ENCODE measurements at regions not wholly inside any gene's neighbourhood (a gene's known extent, or its start where the extent isn't known, plus 50 kb on each side); places are given as distances from the start of the nearest gene placed in this dataset.
"Not testable (repeated sequence)": the region's sequence is repeated elsewhere in the genome, so short reads cannot be mapped to it uniquely, and the experiment has no call there.

GRCh38 chr1:24268555-24268954, 50.6 kb upstream of the GRHL3 start:
- H3K4me1 Mint-ChIP-seq (ENCODE audit: low read depth in 2 of 2); DNase-seq (ENCODE audit: low spot score); H3K4me3 Mint-ChIP-seq; ATAC-seq; H3K9me3 Mint-ChIP-seq; H3K27ac Mint-ChIP-seq: not testable (repeated sequence)
- Mint-ChIP-seq H3K36me3 (peaks cover 19% of the 10 kb centered on the region), H3K27me3 (peaks cover 46 to 50% of the 10 kb centered on the region in 2 donors)

- peak; percentile 1 for DNase-seq (ENCODE audit: low spot score)
- Mint-ChIP-seq H3K27me3 (peaks cover 31 to 39% of the 10 kb centered on the region in 2 donors), H3K4me1 (ENCODE audit: low read depth in 2 of 2) (no peaks in the 10 kb centered on the region), H3K36me3 (peaks cover 13% of the 10 kb centered on the region), H3K9me3 (no peaks in the 10 kb centered on the region), H3K27ac (no peak overlapping the region), H3K4me3 (no peak overlapping the region)
- no peak for ATAC-seq
These were observed 52.2 kb upstream of the GRHL3 start for GRCh38 chr1:24266998-24267397.

GRCh38 chr1:24266398-24266941, 52.7 kb upstream of the GRHL3 start:
- Mint-ChIP-seq H3K27ac (no peak overlapping the region), H3K4me1 (ENCODE audit: low read depth in 2 of 2) (no peaks in the 10 kb centered on the region), H3K36me3 (peaks cover 9% of the 10 kb centered on the region), H3K27me3 (peaks cover 28 to 34% of the 10 kb centered on the region in 2 donors), H3K4me3 (no peak overlapping the region), H3K9me3 (no peaks in the 10 kb centered on the region)
- DNase-seq (ENCODE audit: low spot score), result no peak
- ATAC-seq, result no peak

GRCh38 chr1:24263746-24264145, 55.4 kb upstream of the GRHL3 start:
- no peaks in the 10 kb centered on the region for H3K4me1 Mint-ChIP-seq (ENCODE audit: low read depth in 2 of 2)
- H3K27ac Mint-ChIP-seq, result no peak overlapping the region
- no peaks in the 10 kb centered on the region for H3K9me3 Mint-ChIP-seq
- H3K36me3 Mint-ChIP-seq, result no peaks in the 10 kb centered on the region
- H3K4me3 Mint-ChIP-seq, result no peak overlapping the region
- ATAC-seq, result no peak
- no peak for DNase-seq (ENCODE audit: low spot score)
- H3K27me3 Mint-ChIP-seq, result peaks cover 14 to 23% of the 10 kb centered on the region in 2 donors

GRCh38 chr1:24263211-24263610, 55.9 kb upstream of the GRHL3 start:
- ATAC-seq (no peak), DNase-seq (ENCODE audit: low spot score) (no peak)
- peaks cover 14 to 21% of the 10 kb centered on the region in 2 donors for H3K27me3 Mint-ChIP-seq
- no peaks in the 10 kb centered on the region for H3K36me3 Mint-ChIP-seq
- H3K9me3 Mint-ChIP-seq, result no peaks in the 10 kb centered on the region
- no peak overlapping the region for H3K27ac Mint-ChIP-seq
- H3K4me3 Mint-ChIP-seq, result no peak overlapping the region
- H3K4me1 Mint-ChIP-seq (ENCODE audit: low read depth in 2 of 2), result no peaks in the 10 kb centered on the region

DNA sequence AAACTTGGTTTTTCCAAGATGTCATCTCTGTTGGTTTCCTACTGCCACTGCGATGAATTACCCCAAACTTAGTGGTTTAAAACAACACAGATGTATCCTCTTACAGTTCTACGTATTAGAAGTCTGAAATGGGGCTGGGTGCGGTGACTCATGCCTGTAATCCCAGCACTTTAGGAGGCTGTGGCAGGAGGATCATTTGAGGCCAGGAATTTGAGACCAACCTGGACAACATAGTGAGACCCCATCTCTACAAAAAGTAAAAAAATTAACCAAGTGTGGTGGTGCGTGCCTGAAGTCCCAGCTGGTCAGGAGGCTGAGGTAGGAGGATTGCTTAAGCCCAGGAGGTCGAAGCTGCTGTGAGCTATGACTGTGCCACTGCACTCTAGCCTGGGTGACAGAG, 57.2 kb upstream of the GRHL3 start:
- Mint-ChIP-seq H3K36me3 (no peaks in the 10 kb centered on the region), H3K4me1 (ENCODE audit: low read depth in 2 of 2) (no peaks in the 10 kb centered on the region), H3K27me3 (peaks cover 14 to 21% of the 10 kb centered on the region in 2 donors), H3K9me3 (no peaks in the 10 kb centered on the region), H3K27ac (no peak overlapping the region), H3K4me3 (no peak overlapping the region)
- ATAC-seq (no peak), DNase-seq (ENCODE audit: low spot score) (no peak)

- no peaks in the 10 kb centered on the region for H3K36me3 Mint-ChIP-seq
- H3K27me3 Mint-ChIP-seq, result peaks cover 7% of the 10 kb centered on the region in 2 donors
- no peak for ATAC-seq
- H3K27ac Mint-ChIP-seq, result no peak overlapping the region
- no peak overlapping the region for H3K4me3 Mint-ChIP-seq
- DNase-seq (ENCODE audit: low spot score), result no peak
- H3K4me1 Mint-ChIP-seq (ENCODE audit: low read depth in 2 of 2), result no peaks in the 10 kb centered on the region
- no peaks in the 10 kb centered on the region for H3K9me3 Mint-ChIP-seq
These were observed 60.3 kb upstream of the GRHL3 start for GRCh38 chr1:24258735-24259424.

- H3K27ac Mint-ChIP-seq, result no peak overlapping the region
- H3K36me3 Mint-ChIP-seq, result no peaks in the 10 kb centered on the region
These were observed 61.8 kb upstream of the GRHL3 start for GRCh38 chr1:24257373-24257772.

DNA sequence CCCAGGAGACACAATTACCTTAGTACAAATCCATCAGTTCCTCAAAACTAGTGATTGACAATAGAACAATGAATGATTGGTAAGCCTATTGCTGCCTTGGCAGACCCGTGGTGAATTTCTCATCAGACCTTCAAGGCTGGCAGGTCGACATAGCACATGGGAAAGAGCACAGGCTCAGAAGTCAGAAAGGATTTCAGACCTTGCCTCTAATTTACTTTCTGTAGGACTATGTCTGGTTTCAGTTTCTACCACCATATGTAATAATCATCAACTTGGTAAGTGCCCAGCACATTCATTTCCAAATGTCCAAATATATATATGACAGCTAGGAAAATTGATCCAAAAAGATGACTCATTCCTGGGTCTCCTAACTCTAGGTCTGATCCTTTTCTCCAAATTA, 62.5 kb upstream of the GRHL3 start:
- DNase-seq (ENCODE audit: low spot score) (no peak), ATAC-seq (no peak)
- no peak overlapping the region for H3K27ac Mint-ChIP-seq
- H3K27me3 Mint-ChIP-seq, result peaks cover 4 to 7% of the 10 kb centered on the region in 2 donors
- H3K9me3 Mint-ChIP-seq, result no peaks in the 10 kb centered on the region
- no peak overlapping the region for H3K4me3 Mint-ChIP-seq
- H3K36me3 Mint-ChIP-seq, result no peaks in the 10 kb centered on the region
- H3K4me1 Mint-ChIP-seq (ENCODE audit: low read depth in 2 of 2), result no peaks in the 10 kb centered on the region

More at GRCh38 chr1:24257373-24257772, 61.8 kb upstream of the GRHL3 start:
- H3K27me3 Mint-ChIP-seq, result peaks cover 5 to 7% of the 10 kb centered on the region in 2 donors
- H3K4me3 Mint-ChIP-seq, result no peak overlapping the region
- H3K9me3 Mint-ChIP-seq, result no peaks in the 10 kb centered on the region
- DNase-seq (ENCODE audit: low spot score) (no peak), ATAC-seq (no peak)
- H3K4me1 Mint-ChIP-seq (ENCODE audit: low read depth in 2 of 2), result no peaks in the 10 kb centered on the region

GRCh38 chr1:24255226-24255625, 63.9 kb upstream of the GRHL3 start:
- no peaks in the 10 kb centered on the region for H3K4me1 Mint-ChIP-seq (ENCODE audit: low read depth in 2 of 2)
- no peaks in the 10 kb centered on the region for H3K36me3 Mint-ChIP-seq
- no peak for ATAC-seq

DNA sequence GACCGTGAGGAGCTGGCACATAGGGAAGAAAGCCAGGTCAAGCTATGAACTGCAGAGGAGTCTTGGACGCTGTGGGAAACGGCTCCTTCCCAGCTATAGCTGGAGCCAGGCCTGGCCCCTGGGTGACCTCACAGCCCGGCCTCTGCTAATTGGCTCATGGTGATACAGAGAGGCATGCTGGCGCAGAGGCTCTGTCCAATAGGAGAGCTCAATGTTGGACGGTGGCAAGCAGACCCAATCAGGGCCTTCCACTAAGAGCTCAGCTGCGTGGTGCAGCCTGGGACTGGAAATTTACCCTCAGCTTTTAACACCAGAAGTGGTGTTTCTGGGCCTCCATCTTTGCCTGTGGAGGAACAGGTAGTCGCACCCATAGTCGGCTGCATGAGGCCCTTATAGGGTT, 64.4 kb upstream of the GRHL3 start:
- DNase-seq (ENCODE audit: low spot score), result no peak
- no peak overlapping the region for H3K4me3 Mint-ChIP-seq
- H3K27ac Mint-ChIP-seq, result no peak overlapping the region
- H3K9me3 Mint-ChIP-seq, result no peaks in the 10 kb centered on the region
- peak; percentile 19 to 32 for ATAC-seq
- no peaks in the 10 kb centered on the region for H3K27me3 Mint-ChIP-seq
- H3K4me1 Mint-ChIP-seq (ENCODE audit: low read depth in 2 of 2), result no peaks in the 10 kb centered on the region
- no peaks in the 10 kb centered on the region for H3K36me3 Mint-ChIP-seq

More at GRCh38 chr1:24255226-24255625, 63.9 kb upstream of the GRHL3 start:
- Mint-ChIP-seq H3K27ac (no peak overlapping the region), H3K9me3 (no peaks in the 10 kb centered on the region), H3K27me3 (no peaks in the 10 kb centered on the region), H3K4me3 (no peak overlapping the region)
- DNase-seq (ENCODE audit: low spot score), result no peak

- DNase-seq (ENCODE audit: low spot score), result no peak
- Mint-ChIP-seq H3K9me3 (no peaks in the 10 kb centered on the region), H3K4me3 (no peak overlapping the region), H3K4me1 (ENCODE audit: low read depth in 2 of 2) (no peaks in the 10 kb centered on the region), H3K27me3 (peaks cover 0 to under 1% of the 10 kb centered on the region in 2 donors), H3K27ac (no peak overlapping the region), H3K36me3 (no peaks in the 10 kb centered on the region)
- no peak for ATAC-seq
These were observed 65.6 kb upstream of the GRHL3 start for GRCh38 chr1:24253571-24253970.

DNA sequence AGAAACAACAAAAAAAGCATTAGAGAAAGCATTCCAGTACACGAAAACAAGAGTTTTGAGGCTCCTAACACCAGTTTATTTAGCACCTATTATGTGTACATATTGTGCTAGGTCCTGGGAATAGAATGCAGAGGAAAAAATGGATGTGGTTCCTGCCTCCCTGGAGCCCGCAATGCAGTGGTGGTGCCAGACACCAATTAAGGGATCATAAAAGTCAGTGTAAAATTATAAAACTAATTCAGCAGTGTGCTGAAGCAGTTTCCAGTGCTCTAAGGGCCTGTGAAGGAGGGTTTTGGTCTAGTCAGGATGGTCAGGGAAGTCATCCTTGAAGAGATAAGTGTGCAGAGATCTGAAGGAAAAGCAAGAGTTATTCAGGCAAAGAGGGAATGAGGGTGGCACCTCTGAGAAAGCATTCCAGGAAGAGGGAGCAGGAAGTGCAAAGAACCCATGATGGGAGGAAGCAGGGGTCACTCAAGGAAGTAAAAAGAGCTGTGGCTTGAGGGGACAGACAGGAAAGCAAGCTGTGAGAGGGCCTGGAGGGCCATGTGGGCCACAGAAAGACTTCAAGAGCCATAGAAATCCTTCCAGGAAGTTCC, 65.2 kb upstream of the IFNLR1 start:
- Mint-ChIP-seq H3K27me3 (peaks cover 0 to 3% of the 10 kb centered on the region in 2 donors), H3K4me3 (no peak overlapping the region), H3K9me3 (no peaks in the 10 kb centered on the region), H3K27ac (no peak overlapping the region), H3K36me3 (no peaks in the 10 kb centered on the region), H3K4me1 (ENCODE audit: low read depth in 2 of 2) (no peaks in the 10 kb centered on the region)
- ATAC-seq (no peak), DNase-seq (ENCODE audit: low spot score) (no peak)

GRCh38 chr1:24251501-24251900, 64.4 kb upstream of the IFNLR1 start:
- H3K27me3 Mint-ChIP-seq, result peaks cover 0 to 3% of the 10 kb centered on the region in 2 donors
- no peaks in the 10 kb centered on the region for H3K4me1 Mint-ChIP-seq (ENCODE audit: low read depth in 2 of 2)
- no peaks in the 10 kb centered on the region for H3K36me3 Mint-ChIP-seq
- H3K9me3 Mint-ChIP-seq, result no peaks in the 10 kb centered on the region
- H3K27ac Mint-ChIP-seq, result no peak overlapping the region
- DNase-seq (ENCODE audit: low spot score) (no peak), ATAC-seq (no peak)
- H3K4me3 Mint-ChIP-seq, result no peak overlapping the region
